DOHH2 (cell line): ENCODE measurements at regions not wholly inside any gene's neighbourhood (a gene's known extent, or its start where the extent isn't known, plus 50 kb on each side); places are given as distances from the start of the nearest gene placed in this dataset.

Experiments
- EZH2phosphoT487 ChIP-seq: fragments of 200-600 bp; sonication (generic); IDR thresholded peaks from 2 replicates; pipeline ENCODE4 v1.6.1; 2017; ENCODE audit warnings: borderline replicate concordance, mild to moderate bottlenecking, antibody characterized with exemption, low read length, moderate library complexity, mixed read lengths
- TF ChIP-seq, protein P1 (sequence below): fragments of 200-600 bp; sonication (generic); IDR thresholded peaks from one replicate; pipeline ENCODE4 v1.5.1; 2014; ENCODE audit warnings: antibody characterized with exemption, mild to moderate bottlenecking, low read depth, low read length; ENCODE audit not compliant: poor library complexity, severe bottlenecking

DNA sequence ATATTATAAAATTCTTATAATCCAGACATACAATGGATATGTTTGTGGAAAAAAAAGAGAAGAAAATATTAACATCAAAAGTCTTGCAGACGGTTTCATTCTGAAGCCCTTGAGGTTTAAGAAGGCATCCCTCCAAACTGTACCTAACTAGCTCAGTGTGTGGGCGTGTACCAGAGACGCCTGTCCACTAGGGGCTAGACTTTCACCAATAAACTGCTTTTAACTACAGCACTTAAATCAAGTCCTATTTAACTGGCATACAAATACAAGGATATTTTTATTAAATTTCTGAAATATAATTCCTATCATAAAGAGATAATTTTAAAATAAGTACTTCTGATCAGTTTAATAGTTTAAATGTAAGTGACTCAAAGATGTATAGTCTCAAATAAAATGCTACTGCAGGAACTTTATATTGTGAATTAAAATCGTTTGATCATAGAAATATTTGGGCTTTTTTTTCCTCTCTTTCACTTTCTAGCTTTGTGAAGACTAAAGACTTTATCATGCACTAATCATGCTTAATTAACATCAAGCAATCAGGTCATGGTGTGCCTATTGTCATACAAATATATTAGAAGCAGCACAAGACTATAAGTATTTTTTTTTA is 437.7 kb downstream of the SATB2 start:
- TF ChIP-seq, protein P1, sequence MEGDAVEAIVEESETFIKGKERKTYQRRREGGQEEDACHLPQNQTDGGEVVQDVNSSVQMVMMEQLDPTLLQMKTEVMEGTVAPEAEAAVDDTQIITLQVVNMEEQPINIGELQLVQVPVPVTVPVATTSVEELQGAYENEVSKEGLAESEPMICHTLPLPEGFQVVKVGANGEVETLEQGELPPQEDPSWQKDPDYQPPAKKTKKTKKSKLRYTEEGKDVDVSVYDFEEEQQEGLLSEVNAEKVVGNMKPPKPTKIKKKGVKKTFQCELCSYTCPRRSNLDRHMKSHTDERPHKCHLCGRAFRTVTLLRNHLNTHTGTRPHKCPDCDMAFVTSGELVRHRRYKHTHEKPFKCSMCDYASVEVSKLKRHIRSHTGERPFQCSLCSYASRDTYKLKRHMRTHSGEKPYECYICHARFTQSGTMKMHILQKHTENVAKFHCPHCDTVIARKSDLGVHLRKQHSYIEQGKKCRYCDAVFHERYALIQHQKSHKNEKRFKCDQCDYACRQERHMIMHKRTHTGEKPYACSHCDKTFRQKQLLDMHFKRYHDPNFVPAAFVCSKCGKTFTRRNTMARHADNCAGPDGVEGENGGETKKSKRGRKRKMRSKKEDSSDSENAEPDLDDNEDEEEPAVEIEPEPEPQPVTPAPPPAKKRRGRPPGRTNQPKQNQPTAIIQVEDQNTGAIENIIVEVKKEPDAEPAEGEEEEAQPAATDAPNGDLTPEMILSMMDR: no peak
- no peak for TF ChIP-seq EZH2phosphoT487
